ENCODE measurements at regions not wholly inside any gene's neighbourhood (a gene's known extent, or its start where the extent isn't known, plus 50 kb on each side); places are given as distances from the start of the nearest gene placed in this dataset.
A peak's percentile ranks its signal among the peaks of the same experiment; 100 is the strongest.

- no peak for DNase-seq (ENCODE audit: low spot score)
These were observed 61.1 kb upstream of the ACAN start for GRCh38 chr15:88742161-88742560.

DNA sequence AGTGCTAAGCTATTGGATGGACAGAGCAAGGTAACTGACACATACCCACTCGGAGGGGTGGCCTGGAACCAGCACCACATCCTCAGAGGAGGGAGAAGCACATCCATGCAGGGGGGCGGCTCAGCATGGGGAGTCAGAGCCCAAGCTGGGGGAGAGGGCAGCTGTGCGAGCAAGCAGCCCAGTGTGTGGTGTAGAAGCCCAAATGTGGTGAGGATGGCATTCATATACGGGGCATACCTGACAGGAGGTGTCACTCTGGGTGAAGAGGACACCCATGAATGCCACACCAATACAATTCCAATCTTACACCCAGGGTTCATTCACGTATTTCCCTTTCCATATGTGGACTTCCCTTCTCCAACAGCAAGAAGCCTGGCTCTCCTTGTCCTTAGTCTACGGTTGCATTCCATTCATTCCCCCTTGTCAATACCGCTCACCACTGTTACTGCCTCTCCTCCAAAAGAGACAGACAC lies 58.7 kb upstream of the ACAN start:
- DNase-seq (ENCODE audit: low spot score): no peak

DNA sequence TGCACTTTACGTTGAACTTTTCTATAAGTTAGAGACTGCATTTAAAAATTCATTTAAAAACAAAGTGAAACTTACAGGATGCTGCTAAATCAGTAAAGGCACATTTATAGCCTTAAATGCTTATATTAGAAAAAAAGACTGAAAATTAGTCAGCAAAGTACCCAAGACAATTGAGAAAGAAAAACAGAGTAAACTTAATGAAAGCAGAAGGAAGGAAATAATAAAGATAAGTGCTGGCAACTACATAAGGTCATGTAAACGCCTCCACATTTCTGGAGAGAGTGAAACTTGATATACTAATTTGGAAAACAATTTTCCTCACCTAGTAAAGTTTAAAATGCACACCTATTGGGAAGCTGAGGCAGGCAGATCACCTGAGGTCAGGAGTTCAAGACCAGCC lies 58.2 kb upstream of the ACAN start:
- no peak for DNase-seq (ENCODE audit: low spot score)

DNA sequence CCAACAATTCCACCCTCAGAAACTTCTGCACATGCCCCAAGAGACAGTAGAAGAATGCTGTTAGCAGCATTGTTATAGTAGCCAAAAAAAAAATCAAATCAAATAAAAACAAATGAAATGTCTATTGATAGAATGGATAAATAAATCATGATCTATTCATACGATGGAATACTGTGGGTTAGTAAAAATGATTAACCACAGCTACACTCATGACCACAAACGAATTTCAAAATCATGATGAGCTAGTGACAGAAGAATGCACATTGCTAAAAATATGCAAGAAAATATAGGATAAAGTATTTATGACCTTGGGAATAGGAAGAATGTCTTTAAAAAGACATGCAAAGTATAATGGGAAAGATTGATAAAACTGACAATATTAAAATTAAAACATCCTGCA lies 57.5 kb upstream of the ACAN start:
- peak; percentile 59 for DNase-seq (ENCODE audit: low spot score)

DNA sequence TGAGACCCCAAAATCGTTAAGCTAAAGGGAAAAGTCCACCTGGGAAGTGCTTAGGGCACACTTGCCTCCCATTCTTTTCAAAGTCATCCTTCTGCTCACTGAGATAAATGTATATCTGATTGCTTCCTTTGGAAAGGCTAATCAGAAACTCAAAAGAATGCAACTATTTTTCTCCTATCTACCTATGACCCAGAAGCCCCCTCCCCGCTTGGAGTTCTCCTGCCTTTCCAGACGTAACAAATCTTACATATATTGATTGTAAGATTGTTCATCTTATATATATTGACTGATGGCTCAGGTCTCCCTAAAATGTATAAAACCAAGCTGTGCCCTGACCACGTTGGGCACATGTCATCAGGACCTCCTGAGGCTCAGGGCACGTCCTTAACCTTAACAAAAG lies 56.8 kb upstream of the ACAN start:
- DNase-seq (ENCODE audit: low spot score): no peak

GRCh38 chr15:88747111-88747510 lies 56.1 kb upstream of the ACAN start:
- no peak for DNase-seq (ENCODE audit: low spot score)

GRCh38 chr15:88747631-88748030 lies 55.6 kb upstream of the ACAN start:
- DNase-seq (ENCODE audit: low spot score): no peak

DNA sequence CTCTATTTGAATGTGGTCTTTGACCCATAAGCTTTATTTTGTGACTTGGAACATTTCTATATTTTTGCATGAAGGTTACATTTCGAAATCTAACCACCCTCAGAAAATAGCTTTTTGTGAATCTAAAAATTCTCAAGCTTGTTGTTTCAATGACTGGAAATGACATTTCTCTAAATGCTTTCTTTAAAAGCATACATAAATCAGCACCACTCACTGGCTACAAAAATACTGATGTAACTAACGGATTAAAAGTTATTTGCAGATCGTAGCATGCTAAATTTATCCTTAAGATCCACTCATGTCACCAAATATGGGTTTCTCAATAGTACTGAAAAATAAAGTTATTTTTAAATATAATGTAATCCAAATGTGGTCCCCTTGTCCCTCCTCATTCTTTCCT lies 55.2 kb upstream of the ACAN start:
- DNase-seq (ENCODE audit: low spot score): no peak

DNA sequence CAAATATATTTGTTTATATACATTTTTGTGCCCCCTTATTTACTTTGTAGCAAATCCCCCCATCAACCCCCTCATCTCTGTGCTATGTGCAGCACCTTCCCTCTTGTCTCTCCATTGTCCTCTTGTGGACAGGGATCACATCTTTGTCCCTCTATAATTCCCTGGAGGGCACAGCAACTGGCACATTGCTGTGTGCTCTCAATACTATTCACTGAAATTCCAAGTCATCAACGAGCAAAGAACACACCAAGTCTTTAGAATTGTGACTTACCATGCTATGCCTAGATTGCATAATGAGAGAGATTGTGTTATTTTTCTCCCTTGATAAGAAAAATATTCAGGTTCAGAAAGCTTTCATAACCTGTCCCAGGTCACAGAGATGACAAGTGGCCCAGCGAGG lies 54.6 kb upstream of the ACAN start:
- DNase-seq (ENCODE audit: low spot score): no peak

DNA sequence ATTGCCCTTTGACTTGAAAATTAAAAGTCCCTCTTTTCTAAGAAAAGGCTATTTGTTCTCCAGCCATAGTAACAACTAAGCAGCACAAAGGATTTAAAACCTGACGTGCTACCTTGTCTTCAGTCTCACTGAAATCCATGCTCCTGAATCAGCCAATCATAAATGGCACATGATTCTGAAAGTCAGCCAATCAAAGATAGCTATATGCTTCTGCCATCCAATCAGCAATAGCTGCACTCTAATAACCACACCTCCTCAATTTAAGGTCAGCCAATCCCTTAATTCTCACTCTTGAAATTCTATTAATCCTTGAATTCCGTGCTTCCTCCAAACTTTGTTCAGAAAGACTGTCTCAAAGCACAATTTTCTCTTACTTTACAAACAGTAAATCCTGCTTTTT lies 53.5 kb upstream of the ACAN start:
- DNase-seq (ENCODE audit: low spot score): no peak

DNA sequence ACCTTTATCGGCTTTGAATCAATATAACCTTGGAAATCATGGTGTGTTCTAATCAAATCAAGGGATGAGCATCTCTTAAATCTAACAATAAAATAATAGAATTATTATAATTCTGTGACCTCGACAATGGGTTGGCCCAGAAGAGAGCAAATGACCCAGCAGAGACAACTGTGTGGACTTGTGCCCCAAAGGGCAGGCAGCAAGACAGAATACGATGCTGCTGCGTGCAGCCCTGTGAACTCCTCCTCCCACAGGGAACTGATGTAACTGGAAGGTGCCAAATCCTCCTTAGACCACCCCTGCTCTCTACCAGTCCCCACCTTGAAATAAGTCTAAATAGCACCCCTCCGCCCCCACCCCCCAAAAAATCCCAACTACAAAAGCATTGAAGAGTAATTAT lies 50.7 kb upstream of the ACAN start:
- no peak for DNase-seq (ENCODE audit: low spot score)

DNA sequence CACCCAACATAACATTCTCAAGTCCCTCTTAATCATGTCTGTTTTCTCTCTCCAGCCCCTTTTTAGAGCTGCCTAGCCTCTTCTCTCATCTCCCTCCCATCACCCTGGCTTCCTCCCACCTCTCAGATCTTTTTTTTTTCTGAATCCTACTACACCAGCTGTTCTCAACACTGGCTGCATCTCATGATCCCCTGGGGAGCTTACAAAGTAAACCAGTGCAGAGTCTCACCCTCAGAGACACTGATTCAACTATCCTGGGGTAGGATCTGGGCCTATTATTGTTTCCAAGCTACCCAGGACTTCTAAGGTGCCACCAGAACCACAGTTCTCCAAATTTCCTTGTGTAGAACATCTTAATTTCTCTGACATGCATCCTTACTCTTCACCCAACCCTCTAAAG lies 50.3 kb upstream of the ACAN start:
- DNase-seq (ENCODE audit: low spot score): no peak
